NCI-H526 treated with DMSO at 0.1 percent for 48 hours (cell line): ENCODE measurements at regions not wholly inside any gene's neighbourhood (a gene's known extent, or its start where the extent isn't known, plus 50 kb on each side); places are given as distances from the start of the nearest gene placed in this dataset.
"Not testable (repeated sequence)": the region's sequence is repeated elsewhere in the genome, so short reads cannot be mapped to it uniquely, and the experiment has no call there.

Source experiments
- DNase-seq: peaks from one replicate; lab custom pipeline; 2025; lab: John Stamatoyannopoulos, UW

- not testable (repeated sequence) for DNase-seq
Measured at GRCh38 chr14:83298016-83298415, 1764.4 kb upstream of the SEL1L start.

- peak; percentile 13 for DNase-seq
Measured at GRCh38 chr14:83300476-83301064, 1766.9 kb upstream of the SEL1L start.

GRCh38 chr14:83301791-83302190, 1768.1 kb upstream of the SEL1L start:
- no peak for DNase-seq

- DNase-seq, result no peak
Measured at GRCh38 chr14:83309211-83309610, 1775.6 kb upstream of the SEL1L start.

GRCh38 chr14:83309833-83310232, 1776.2 kb upstream of the SEL1L start:
- no peak for DNase-seq

GRCh38 chr14:83312511-83312910, 1778.9 kb upstream of the SEL1L start:
- DNase-seq, result no peak

GRCh38 chr14:83314764-83315163, 1781.1 kb upstream of the SEL1L start:
- no peak for DNase-seq

GRCh38 chr14:83316356-83316755, 1782.7 kb upstream of the SEL1L start:
- no peak for DNase-seq

- no peak for DNase-seq
Measured at GRCh38 chr14:83320837-83321236, 1787.2 kb upstream of the SEL1L start.

GRCh38 chr14:83331513-83331912, 1797.9 kb upstream of the SEL1L start:
- no peak for DNase-seq

- DNase-seq, result no peak
Measured at GRCh38 chr14:83342590-83342989, 1808.9 kb upstream of the SEL1L start.

- no peak for DNase-seq
Measured at GRCh38 chr14:83347874-83348273, 1814.2 kb upstream of the SEL1L start.

- no peak for DNase-seq
Measured at GRCh38 chr14:83355609-83356008, 1822.0 kb upstream of the SEL1L start.

GRCh38 chr14:83356080-83356479, 1822.4 kb upstream of the SEL1L start:
- DNase-seq, result no peak

- DNase-seq, result no peak
Measured at GRCh38 chr14:83372271-83372670, 1838.6 kb upstream of the SEL1L start.

- DNase-seq, result no peak
Measured at GRCh38 chr14:83379436-83379835, 1845.8 kb upstream of the SEL1L start.

GRCh38 chr14:83384253-83384652, 1850.6 kb upstream of the SEL1L start:
- DNase-seq, result no peak

- no peak for DNase-seq
Measured at GRCh38 chr14:83395321-83395720, 1861.7 kb upstream of the SEL1L start.

GRCh38 chr14:83416476-83416875, 1882.8 kb upstream of the SEL1L start:
- no peak for DNase-seq

- DNase-seq, result no peak
Measured at GRCh38 chr14:83419420-83419819, 1885.8 kb upstream of the SEL1L start.

GRCh38 chr14:83421711-83422110, 1888.1 kb upstream of the SEL1L start:
- no peak for DNase-seq

- no peak for DNase-seq
Measured at GRCh38 chr14:83425138-83425537, 1891.5 kb upstream of the SEL1L start.

GRCh38 chr14:83425706-83426105, 1892.1 kb upstream of the SEL1L start:
- no peak for DNase-seq

- DNase-seq, result no peak
Measured at GRCh38 chr14:83433618-83434017, 1900.0 kb upstream of the SEL1L start.

GRCh38 chr14:83441801-83442200, 1908.1 kb upstream of the SEL1L start:
- no peak for DNase-seq
